ENCODE measurements at regions not wholly inside any gene's neighbourhood (a gene's known extent, or its start where the extent isn't known, plus 50 kb on each side); places are given as distances from the start of the nearest gene placed in this dataset.
A peak's percentile ranks its signal among the peaks of the same experiment; 100 is the strongest.

GRCh38 chr2:45284621-45284995 lies 275.4 kb upstream of the SIX2 start:
- no peaks in the 10 kb centered on the region for H3K36me3 ChIP-seq (ENCODE audit: control insufficient read depth in 2 of 2, insufficient read depth in 1 of 2, low read length in 2 of 2)
- no peak overlapping the region for H3K27ac ChIP-seq (ENCODE audit: extremely low read depth, low read depth, low read length)
- no peaks in the 10 kb centered on the region for H3K9me3 ChIP-seq (ENCODE audit: control insufficient read depth, insufficient read depth, low read depth, low read length)
- POLR2A ChIA-PET, result no interaction called here
- CTCF ChIA-PET, result no interaction called here
- H3K4me1 ChIP-seq (ENCODE audit: control insufficient read depth, insufficient read depth, low read length), result no peaks in the 10 kb centered on the region; the same call in 1 of the 2 replicates
- no peak for TF ChIP-seq ZNF184 (tag by site-specific recombination; IDR thresholded peaks at IDR 0.05)
- no peak for TF ChIP-seq ZNF664 (tag by site-specific recombination; IDR thresholded peaks at IDR 0.05)
- no peak for TF ChIP-seq KLF8 (tag by site-specific recombination; IDR thresholded peaks at IDR 0.05)
- no peak for TF ChIP-seq ZNF362 (tag by site-specific recombination; IDR thresholded peaks at IDR 0.05)
- TF ChIP-seq ZNF112 (tag by site-specific recombination; IDR thresholded peaks at IDR 0.05), result no peak
- TF ChIP-seq ZNF114 (tag by site-specific recombination; IDR thresholded peaks at IDR 0.05), result no peak
- TF ChIP-seq ZNF311 (tag by site-specific recombination; IDR thresholded peaks at IDR 0.05; ENCODE audit: borderline replicate concordance), result no peak
- no peak for TF ChIP-seq ZNF157 (tag by site-specific recombination; IDR thresholded peaks at IDR 0.05)
- TF ChIP-seq ZNF214 (tag by site-specific recombination; IDR thresholded peaks at IDR 0.05; ENCODE audit: borderline replicate concordance), result no peak
- TF ChIP-seq SCRT1 (tag by site-specific recombination; IDR thresholded peaks at IDR 0.05; ENCODE audit: borderline replicate concordance), result no peak
- no peak for TF ChIP-seq ZBTB49 (tag by site-specific recombination; IDR thresholded peaks at IDR 0.05; ENCODE audit: low read depth)
- no peak for TF ChIP-seq ZNF202 (tag by site-specific recombination; IDR thresholded peaks at IDR 0.05; ENCODE audit: borderline replicate concordance)
- TF ChIP-seq ZNF571 (tag by site-specific recombination; IDR thresholded peaks at IDR 0.05), result no peak
- TF ChIP-seq ZNF658 (tag by site-specific recombination; IDR thresholded peaks at IDR 0.05), result no peak
- TF ChIP-seq ZNF510 (tag by site-specific recombination; IDR thresholded peaks at IDR 0.05; ENCODE audit: insufficient replicate concordance), result no peak
- no peak for TF ChIP-seq RBAK (tag by site-specific recombination; IDR thresholded peaks at IDR 0.05)
- no peak overlapping the region for H3K4me3 ChIP-seq (ENCODE audit: low read depth, low read length)

GRCh38 chr2:45283764-45284620 lies 274.7 kb upstream of the SIX2 start:
- no peaks in the 10 kb centered on the region for H3K36me3 ChIP-seq (ENCODE audit: control insufficient read depth in 2 of 2, insufficient read depth in 1 of 2, low read length in 2 of 2)
- CTCF ChIA-PET, result no interaction called here
- H3K9me3 ChIP-seq (ENCODE audit: control insufficient read depth, insufficient read depth, low read depth, low read length), result no peaks in the 10 kb centered on the region
- POLR2A ChIA-PET, result no interaction called here
- H3K4me3 ChIP-seq (ENCODE audit: low read depth, low read length), result no peak overlapping the region
- no peak overlapping the region for H3K27ac ChIP-seq (ENCODE audit: extremely low read depth, low read depth, low read length)
- no peaks in the 10 kb centered on the region; the same call in 1 of the 2 replicates for H3K4me1 ChIP-seq (ENCODE audit: control insufficient read depth, insufficient read depth, low read length)
- TF ChIP-seq ZNF394 (tag by site-specific recombination; IDR thresholded peaks at IDR 0.05; ENCODE audit: borderline replicate concordance) (no peak), ZNF416 (tag by site-specific recombination; IDR thresholded peaks at IDR 0.05) (no peak), GLIS2 (tag by site-specific recombination; IDR thresholded peaks at IDR 0.05) (peak; percentile 54), ZBTB20 (tag by site-specific recombination; IDR thresholded peaks at IDR 0.05) (no peak), ZNF398 (tag by site-specific recombination; IDR thresholded peaks at IDR 0.05) (peak; percentile 72), ZNF10 (tag by site-specific recombination; IDR thresholded peaks at IDR 0.05) (no peak), ZNF140 (tag by site-specific recombination; IDR thresholded peaks at IDR 0.05) (no peak), ZXDB (tag by site-specific recombination; IDR thresholded peaks at IDR 0.05) (no peak), ZNF837 (tag by site-specific recombination; IDR thresholded peaks at IDR 0.05) (no peak), KLF16 (tag by site-specific recombination; IDR thresholded peaks at IDR 0.05) (no peak), ZNF335 (tag by site-specific recombination; conservative IDR thresholded peaks at IDR 0.05) (peak; percentile 55), ZNF433 (tag by site-specific recombination; IDR thresholded peaks at IDR 0.05; ENCODE audit: low read depth) (no peak), SP3 (tag by site-specific recombination; IDR thresholded peaks at IDR 0.05) (no peak), ZNF830 (tag by site-specific recombination; IDR thresholded peaks at IDR 0.05; ENCODE audit: low read depth) (no peak), ZNF626 (tag by site-specific recombination; IDR thresholded peaks at IDR 0.05) (no peak), ZNF660 (tag by site-specific recombination; IDR thresholded peaks at IDR 0.05) (0 out of 2 replicates have a peak, but pooled peaks have one; percentile 54), ZNF114 (tag by site-specific recombination; IDR thresholded peaks at IDR 0.05) (no peak)
